ENCODE measurements at regions not wholly inside any gene's neighbourhood (a gene's known extent, or its start where the extent isn't known, plus 50 kb on each side); places are given as distances from the start of the nearest gene placed in this dataset.

DNA sequence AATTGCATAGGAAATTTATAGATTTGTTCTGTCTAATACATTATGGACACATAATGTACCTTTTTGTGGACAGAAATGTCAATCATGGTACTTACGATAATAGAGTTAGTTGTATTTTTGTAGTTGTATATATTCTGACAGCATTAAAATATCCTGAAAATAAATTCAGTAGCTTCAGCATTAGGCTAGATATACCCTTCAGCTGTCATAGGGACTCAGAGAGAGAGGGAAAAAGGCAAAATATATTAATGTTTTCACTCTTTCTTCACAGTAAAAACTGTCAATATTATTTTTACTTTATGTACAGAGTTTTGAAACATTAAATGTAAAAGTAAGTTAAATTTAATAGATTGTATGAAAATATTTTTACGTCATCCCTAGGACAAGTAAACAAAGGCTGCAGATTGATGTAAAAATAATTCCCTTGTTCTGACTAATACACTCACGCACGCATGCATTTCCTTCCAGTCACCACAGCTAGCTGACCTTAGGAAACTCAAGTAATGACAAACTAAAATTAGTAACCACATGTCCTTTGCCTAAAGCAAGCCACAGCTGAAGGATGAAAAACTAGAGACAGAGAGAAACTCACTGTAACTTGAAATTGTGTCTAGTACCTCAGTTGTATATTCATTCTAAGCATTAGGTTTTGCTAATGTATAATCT, 104.7 kb upstream of the CARD18 start:
- TF ChIP-seq POLR2AphosphoS5 (IDR thresholded peaks at IDR 0.05) (no peak), EP300 (IDR thresholded peaks at IDR 0.05) (no peak)
- TF ChIP-seq, protein P1, sequence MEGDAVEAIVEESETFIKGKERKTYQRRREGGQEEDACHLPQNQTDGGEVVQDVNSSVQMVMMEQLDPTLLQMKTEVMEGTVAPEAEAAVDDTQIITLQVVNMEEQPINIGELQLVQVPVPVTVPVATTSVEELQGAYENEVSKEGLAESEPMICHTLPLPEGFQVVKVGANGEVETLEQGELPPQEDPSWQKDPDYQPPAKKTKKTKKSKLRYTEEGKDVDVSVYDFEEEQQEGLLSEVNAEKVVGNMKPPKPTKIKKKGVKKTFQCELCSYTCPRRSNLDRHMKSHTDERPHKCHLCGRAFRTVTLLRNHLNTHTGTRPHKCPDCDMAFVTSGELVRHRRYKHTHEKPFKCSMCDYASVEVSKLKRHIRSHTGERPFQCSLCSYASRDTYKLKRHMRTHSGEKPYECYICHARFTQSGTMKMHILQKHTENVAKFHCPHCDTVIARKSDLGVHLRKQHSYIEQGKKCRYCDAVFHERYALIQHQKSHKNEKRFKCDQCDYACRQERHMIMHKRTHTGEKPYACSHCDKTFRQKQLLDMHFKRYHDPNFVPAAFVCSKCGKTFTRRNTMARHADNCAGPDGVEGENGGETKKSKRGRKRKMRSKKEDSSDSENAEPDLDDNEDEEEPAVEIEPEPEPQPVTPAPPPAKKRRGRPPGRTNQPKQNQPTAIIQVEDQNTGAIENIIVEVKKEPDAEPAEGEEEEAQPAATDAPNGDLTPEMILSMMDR (IDR thresholded peaks at IDR 0.05) = no peak
